ENCODE measurements at regions not wholly inside any gene's neighbourhood (a gene's known extent, or its start where the extent isn't known, plus 50 kb on each side); places are given as distances from the start of the nearest gene placed in this dataset.

DNA sequence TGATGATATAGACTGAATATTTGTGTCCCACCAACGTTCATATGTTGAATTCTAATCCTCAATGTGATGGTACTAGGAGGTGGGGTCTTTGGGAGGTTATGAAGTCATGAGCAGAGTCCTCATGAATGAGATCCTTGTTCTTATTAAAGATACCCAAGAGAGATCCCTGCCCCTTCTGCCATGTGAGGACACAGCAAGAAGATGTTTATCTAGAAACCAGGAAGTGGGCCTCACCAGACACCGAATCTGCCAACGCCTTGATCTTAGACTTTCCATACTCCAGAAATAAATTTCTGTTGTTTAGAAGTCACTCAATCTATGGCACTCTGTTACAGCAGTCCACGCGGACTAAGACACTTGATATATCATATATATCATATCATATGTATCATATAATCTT lies 67.7 kb upstream of the GCM1 start:
- no peak for DNase-seq (ENCODE audit: insufficient read length, low spot score)
- FAIRE-seq: no peak

DNA sequence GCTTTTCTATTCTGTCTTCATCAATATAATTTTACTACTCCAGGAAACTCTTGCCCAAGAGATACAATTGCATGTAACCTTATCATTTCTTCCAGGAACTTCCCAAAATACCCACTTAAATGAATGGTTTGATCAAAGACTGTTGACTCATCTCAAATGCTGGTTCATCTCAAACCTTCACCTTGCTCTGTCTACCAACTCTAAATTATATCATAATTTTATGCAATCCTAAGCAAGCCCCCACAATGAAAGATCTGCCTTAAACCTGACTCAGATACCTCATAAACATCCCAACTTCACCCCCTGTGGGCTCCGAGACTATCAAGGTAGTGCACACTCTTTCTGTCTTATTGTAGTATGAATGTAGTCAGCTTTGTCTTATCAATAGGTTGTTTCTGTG lies 65.5 kb upstream of the GCM1 start:
- no peak for FAIRE-seq
- DNase-seq (ENCODE audit: insufficient read length, low spot score): no peak

DNA sequence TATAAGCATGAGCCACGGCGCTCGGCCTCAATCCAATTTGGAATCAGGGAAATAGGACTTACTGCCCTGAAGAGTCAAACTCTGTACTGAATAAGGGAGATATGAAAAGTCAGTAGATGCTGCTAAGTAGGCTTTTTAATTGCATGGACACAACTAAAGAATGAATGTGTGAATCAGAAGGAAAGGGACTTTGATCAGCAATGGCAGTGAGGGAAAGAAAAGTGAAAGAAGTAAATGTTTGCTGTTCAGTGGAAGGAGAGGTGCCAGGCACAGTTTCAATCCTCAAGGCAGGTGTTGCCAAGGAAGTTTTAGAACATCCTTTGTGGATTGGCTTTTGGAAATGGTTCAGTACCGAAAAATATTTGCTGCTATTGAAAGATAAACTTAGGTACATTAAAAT lies 62.2 kb upstream of the GCM1 start:
- DNase-seq (ENCODE audit: insufficient read length, low spot score) (no peak), FAIRE-seq (no peak)

DNA sequence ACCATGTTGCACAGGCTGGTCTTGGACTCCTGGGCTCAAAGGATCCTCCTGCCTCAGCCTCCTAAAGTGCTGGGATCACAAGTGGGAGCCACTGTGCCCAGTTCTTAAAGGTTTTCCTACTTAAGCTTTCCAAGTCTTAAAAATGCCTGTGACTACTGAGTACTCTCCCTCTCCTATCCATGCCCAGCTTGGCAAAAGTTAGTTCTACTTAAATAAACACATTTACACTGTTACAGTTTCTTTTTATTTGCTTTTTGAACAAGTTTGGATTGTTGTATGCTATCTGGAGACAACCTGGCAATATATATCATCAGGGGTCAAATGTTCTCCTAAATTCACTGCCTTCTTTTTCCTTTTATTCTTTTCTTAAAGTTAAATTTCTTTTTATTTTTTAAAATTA lies 61.0 kb upstream of the GCM1 start:
- no peak for FAIRE-seq
- no peak for DNase-seq (ENCODE audit: insufficient read length, low spot score)

DNA sequence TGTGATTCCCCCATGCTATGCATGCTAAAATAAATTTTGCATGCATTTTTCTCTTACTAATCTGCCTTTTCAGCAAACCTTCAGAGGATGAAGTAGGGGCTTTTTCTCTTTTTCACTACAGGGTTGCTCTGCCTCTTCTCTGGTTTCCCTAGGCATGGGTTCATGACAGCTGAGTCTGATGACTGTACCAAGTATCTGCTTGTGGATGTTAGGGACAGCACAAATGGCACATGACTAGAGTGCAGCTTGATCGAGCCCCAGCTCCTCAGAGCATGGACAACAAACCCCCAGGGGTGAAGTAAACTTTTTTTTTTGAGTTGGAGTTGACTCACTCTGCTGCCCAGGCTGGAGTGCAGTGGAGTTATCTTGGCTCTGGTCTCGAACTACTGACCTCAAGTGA lies 57.1 kb upstream of the GCM1 start:
- no peak for FAIRE-seq
- DNase-seq (ENCODE audit: insufficient read length, low spot score): no peak

DNA sequence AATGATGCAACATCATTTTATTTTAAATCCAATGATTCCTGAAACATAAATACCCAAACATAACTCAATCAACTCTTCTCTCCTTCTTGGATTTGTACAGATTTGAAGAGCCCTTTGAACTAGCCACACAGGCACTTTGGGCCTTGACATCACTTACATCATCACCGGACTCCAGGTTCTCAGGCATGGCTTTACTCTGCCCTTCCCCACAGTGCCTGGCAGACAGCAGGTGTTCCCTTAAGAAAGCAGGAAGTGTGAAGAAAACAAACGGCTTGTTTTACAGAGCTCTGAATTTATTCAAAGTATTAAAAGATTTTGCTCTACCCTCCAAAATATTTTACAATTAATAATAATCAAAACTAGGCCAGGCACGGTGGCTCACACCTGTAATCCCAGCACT lies 54.8 kb upstream of the GCM1 start:
- no peak for DNase-seq (ENCODE audit: insufficient read length, low spot score)
- FAIRE-seq: peak; percentile 35

DNA sequence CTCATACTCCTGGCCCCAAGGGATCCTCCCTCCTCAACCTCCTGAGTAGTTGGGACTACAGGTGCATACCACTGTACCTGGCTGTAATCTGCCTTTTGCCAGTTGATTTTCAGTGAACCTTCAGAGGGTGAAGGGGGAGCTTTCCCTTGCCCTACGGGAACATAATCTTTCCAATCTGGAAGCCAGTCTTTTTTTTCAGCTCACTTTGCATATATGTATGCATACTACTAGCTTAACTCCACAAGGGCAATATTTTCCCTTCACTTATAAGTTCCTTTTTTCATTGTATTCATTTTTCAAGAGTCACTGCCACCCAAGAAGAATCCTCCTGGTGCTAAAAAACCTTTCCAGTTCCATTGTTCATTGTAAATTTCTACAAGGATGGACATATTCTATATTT lies 53.4 kb upstream of the GCM1 start:
- DNase-seq (ENCODE audit: insufficient read length, low spot score): no peak
- no peak for FAIRE-seq

DNA sequence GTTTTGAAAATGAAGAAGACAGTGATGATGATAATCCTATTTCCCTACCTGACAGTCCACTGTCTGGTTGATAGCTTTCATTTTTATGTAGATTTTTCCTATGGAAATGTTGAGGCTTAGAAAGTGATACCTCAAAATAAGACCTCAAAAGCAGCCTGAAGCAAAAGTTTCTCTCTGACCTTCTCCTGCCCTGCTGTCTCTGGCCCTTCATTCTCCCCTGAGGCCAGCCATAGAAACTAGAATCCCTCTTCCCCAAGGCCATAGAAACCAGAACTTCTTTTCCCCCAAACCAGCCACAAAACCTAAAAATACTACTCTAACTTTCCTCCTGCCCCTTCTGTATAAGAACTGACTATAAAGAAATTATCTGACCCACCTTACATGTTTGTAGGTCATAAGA lies 52.6 kb upstream of the GCM1 start:
- DNase-seq (ENCODE audit: insufficient read length, low spot score): no peak
- peak; percentile 62 for FAIRE-seq

DNA sequence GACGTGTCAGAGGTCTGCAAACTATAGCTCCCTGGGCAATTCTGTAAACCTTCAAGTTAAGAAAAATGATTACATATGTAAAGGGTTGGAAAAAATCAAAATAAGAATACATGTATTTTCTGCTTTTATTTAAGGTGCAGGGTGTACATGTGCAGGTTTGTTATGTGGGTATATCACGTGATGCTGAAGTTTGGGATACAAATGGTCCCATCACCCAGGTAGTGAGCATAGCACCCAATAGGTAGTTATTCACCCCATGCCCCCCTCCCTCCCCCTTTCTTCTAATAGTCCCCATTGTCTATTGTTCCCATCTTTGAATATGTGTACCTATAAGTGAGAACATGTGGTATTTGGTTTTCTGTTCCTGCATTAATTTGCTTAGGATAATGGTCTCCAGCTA lies 51.1 kb upstream of the GCM1 start:
- FAIRE-seq: no peak
- DNase-seq (ENCODE audit: insufficient read length, low spot score): no peak

DNA sequence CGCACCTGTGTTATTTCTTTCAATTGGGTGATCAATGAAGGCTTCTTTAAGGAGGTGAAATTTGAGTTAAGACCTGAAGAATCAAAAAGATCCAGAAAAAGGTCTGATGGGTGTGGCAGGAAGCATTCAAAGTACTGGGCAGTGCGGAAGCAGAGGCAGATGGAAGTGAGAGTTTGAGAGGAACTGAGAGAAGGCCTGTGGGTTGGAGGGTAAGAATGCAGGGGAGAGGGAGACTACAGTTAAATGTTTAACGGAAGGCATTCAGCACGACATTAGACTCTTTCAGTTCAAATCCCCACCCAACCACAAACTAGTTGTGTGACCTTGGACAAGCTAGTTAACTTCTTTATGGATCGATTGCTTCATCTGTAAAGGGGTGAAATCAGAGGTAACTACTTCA lies 50.5 kb upstream of the GCM1 start:
- FAIRE-seq (peak; percentile 76), DNase-seq (ENCODE audit: insufficient read length, low spot score) (peak; percentile 58)
